Uterus (tissue), 2 donors: ENCODE measurements at regions not wholly inside any gene's neighbourhood (a gene's known extent, or its start where the extent isn't known, plus 50 kb on each side); places are given as distances from the start of the nearest gene placed in this dataset.

Source experiments
- POLR2A ChIP-seq, 2 donors: fragments of 450-650 bp; IDR thresholded peaks; one replicate each; pipeline ENCODE4 v1.6.1; 2016; ENCODE audit warnings: antibody characterized with exemption in 2 of 2, mild to moderate bottlenecking in 1 of 2, moderate library complexity in 1 of 2
- TF ChIP-seq, protein P1 (sequence below), 4 experiments: fragments of 200-600 bp in 2 of 4; fragments of 450-650 bp in 2 of 4; sonication (generic) in 2 of 4; IDR thresholded peaks; one replicate each; pipeline ENCODE4 v1.5.1; 2016 to 2019; ENCODE audit warnings: antibody characterized with exemption in 4 of 4, mild to moderate bottlenecking in 2 of 4, moderate library complexity in 1 of 4

DNA sequence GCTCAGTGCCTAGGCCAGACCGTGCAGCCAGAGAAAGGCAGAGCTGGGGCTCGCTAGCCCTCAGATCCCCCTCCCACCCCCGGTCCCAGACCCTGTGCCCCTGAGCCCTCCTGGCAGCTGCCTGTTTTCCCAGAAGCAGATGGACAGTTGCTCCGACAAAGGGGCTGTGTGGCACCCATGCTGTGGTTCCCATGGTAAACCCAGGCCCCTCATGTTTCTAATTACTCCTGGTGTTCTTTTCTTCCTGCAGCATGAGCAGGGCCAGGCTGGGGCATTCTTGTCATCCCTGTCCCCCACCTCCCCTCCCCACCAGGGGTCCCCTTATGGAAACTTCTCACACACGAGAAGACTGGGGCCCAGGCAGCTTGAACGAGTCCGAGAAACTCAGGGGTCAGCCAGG is 269.6 kb downstream of the HAUS1 start:
- TF ChIP-seq, protein P1, sequence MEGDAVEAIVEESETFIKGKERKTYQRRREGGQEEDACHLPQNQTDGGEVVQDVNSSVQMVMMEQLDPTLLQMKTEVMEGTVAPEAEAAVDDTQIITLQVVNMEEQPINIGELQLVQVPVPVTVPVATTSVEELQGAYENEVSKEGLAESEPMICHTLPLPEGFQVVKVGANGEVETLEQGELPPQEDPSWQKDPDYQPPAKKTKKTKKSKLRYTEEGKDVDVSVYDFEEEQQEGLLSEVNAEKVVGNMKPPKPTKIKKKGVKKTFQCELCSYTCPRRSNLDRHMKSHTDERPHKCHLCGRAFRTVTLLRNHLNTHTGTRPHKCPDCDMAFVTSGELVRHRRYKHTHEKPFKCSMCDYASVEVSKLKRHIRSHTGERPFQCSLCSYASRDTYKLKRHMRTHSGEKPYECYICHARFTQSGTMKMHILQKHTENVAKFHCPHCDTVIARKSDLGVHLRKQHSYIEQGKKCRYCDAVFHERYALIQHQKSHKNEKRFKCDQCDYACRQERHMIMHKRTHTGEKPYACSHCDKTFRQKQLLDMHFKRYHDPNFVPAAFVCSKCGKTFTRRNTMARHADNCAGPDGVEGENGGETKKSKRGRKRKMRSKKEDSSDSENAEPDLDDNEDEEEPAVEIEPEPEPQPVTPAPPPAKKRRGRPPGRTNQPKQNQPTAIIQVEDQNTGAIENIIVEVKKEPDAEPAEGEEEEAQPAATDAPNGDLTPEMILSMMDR (IDR thresholded peaks at IDR 0.05): no peak
- TF ChIP-seq POLR2A (IDR thresholded peaks at IDR 0.05): no peak
